ENCODE measurements at regions not wholly inside any gene's neighbourhood (a gene's known extent, or its start where the extent isn't known, plus 50 kb on each side); places are given as distances from the start of the nearest gene placed in this dataset.

GRCh38 chr6:25173951-25174474, 105.2 kb upstream of the CARMIL1 start:
- Histone ChIP-seq H3K27ac (peak overlapping the region; percentile 69 to 96), H3K4me1 (no peaks in the 10 kb centered on the region), H3K9me3 (no peaks in the 10 kb centered on the region), H3K27me3 (no peaks in the 10 kb centered on the region), H3K4me3 (no peak overlapping the region), H3K36me3 (no peaks in the 10 kb centered on the region)
- intact Hi-C loops (cut with DNase I; ENCODE audit: low total_unique reads), result no loop called here
- TF ChIP-seq CTCF (IDR thresholded peaks at IDR 0.05), result no peak
- peak in 1 of 2 donors; percentile 25 for DNase-seq

- no peaks in the 10 kb centered on the region for H3K4me1 ChIP-seq
- no peak overlapping the region for H3K4me3 ChIP-seq
- no peak for DNase-seq
- TF ChIP-seq POLR2A (IDR thresholded peaks at IDR 0.05) (no peak), CTCF (IDR thresholded peaks at IDR 0.05) (no peak)
- peak overlapping the region; percentile 69 to 96 for H3K27ac ChIP-seq
- H3K36me3 ChIP-seq, result no peaks in the 10 kb centered on the region
- intact Hi-C loops (cut with DNase I; ENCODE audit: low total_unique reads), result no loop called here
- H3K9me3 ChIP-seq, result no peaks in the 10 kb centered on the region
- H3K27me3 ChIP-seq, result no peaks in the 10 kb centered on the region
These were observed 104.5 kb upstream of the CARMIL1 start for GRCh38 chr6:25174678-25175077.

- Histone ChIP-seq H3K27me3 (no peaks in the 10 kb centered on the region), H3K27ac (peak overlapping the region; percentile 69 to 96), H3K4me3 (no peak overlapping the region), H3K9me3 (no peaks in the 10 kb centered on the region), H3K36me3 (no peaks in the 10 kb centered on the region), H3K4me1 (no peaks in the 10 kb centered on the region)
- intact Hi-C loops (cut with DNase I; ENCODE audit: low total_unique reads), result no loop called here
- no peak for DNase-seq
- TF ChIP-seq CTCF (IDR thresholded peaks at IDR 0.05) (no peak), POLR2A (IDR thresholded peaks at IDR 0.05) (no peak)
These were observed 104.0 kb upstream of the CARMIL1 start for GRCh38 chr6:25175196-25175595.

- no peak overlapping the region for H3K4me3 ChIP-seq
- TF ChIP-seq CTCF (IDR thresholded peaks at IDR 0.05) (no peak), POLR2A (IDR thresholded peaks at IDR 0.05) (no peak)
- peak overlapping the region; percentile 69 to 96 for H3K27ac ChIP-seq
- H3K4me1 ChIP-seq, result no peaks in the 10 kb centered on the region
- H3K9me3 ChIP-seq, result no peaks in the 10 kb centered on the region
- no peaks in the 10 kb centered on the region for H3K36me3 ChIP-seq
- H3K27me3 ChIP-seq, result no peaks in the 10 kb centered on the region
- intact Hi-C loops (cut with DNase I; ENCODE audit: low total_unique reads), result no loop called here
- DNase-seq, result no peak
These were observed 103.5 kb upstream of the CARMIL1 start for GRCh38 chr6:25175681-25176080.

GRCh38 chr6:25176466-25176865, 102.7 kb upstream of the CARMIL1 start:
- intact Hi-C loops (cut with DNase I; ENCODE audit: low total_unique reads), result no loop called here
- no peak for DNase-seq
- Histone ChIP-seq H3K4me1 (no peaks in the 10 kb centered on the region), H3K9me3 (no peaks in the 10 kb centered on the region), H3K27ac (peak overlapping the region; percentile 69 to 96), H3K4me3 (no peak overlapping the region), H3K36me3 (no peaks in the 10 kb centered on the region), H3K27me3 (no peaks in the 10 kb centered on the region)
- TF ChIP-seq CTCF (IDR thresholded peaks at IDR 0.05), result no peak
- no peak for TF ChIP-seq POLR2A (IDR thresholded peaks at IDR 0.05)

All from uterus (tissue), 3 donors.